ENCODE measurements at regions not wholly inside any gene's neighbourhood (a gene's known extent, or its start where the extent isn't known, plus 50 kb on each side); places are given as distances from the start of the nearest gene placed in this dataset.
"Not testable (repeated sequence)": the region's sequence is repeated elsewhere in the genome, so short reads cannot be mapped to it uniquely, and the experiment has no call there.

DNA sequence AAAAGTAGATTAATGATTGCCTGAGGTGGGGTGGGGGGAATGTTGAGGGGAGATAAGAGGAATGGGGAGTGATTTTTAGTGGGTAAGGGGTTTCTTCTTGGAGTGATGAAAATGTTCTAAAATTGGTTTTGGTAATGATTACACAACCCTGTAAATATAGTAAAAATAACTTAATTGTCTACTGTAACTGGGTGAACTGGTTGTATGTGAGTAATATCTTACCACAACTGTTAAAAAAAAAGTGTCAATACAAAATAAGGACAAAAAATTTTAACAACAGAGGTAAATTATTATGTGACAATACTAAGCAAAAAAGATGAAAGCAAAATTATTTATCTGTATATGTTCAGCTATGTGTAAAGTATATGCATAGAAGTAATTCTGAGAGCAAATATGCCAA lies 86.3 kb upstream of the RASSF8 start:
- no peak for DNase-seq (ENCODE audit: low read depth)

DNA sequence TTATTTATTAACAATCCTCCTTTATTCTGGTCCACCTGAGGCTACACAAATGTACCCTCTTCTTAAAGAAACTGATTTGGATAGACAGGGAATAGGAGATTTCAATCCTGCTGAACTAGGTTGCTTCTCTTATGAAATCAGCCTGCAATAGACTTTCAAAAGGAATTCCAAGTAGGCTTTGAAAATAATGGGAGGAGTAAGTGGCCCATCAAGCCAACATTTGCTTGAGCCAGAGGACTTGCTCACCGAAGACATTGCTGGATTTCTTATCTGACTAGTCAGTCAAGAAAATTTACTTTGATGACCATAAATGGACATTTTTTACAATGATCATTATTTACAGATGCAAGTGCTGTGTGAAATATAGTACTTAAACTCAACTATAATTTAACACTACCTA lies 82.8 kb upstream of the RASSF8 start:
- peak; percentile 0 for DNase-seq (ENCODE audit: low read depth)

DNA sequence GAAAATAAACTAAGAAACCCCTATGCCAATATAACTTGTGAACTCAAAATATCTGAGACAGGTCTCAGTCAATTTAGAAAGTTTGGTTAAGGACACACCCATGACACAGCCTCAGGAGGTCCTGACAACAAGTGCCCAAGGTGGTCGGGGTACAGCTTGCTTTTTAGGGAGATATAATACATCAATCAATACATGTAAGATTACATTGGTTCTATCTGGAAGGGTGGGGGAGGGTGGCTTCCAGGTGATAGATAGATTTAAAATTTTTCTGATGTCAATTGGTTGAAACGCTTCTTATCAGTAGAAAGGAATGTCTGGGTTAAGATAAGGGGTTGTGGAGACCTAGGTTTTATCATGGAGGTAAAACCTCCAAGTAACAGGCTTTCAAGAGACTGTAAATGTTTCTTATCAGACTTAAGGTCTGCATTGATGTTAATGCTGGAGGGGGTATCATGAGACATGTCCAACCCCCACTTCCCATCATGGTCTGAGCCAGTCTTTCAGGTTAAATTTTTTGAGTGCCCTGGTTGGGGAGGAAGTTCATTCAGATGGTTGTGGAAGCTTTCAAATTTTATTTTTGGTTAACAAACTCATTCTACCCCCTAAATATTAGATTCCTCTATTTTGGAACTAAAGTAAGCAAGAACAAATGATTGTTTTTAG lies 82.0 kb upstream of the RASSF8 start:
- DNase-seq (ENCODE audit: low read depth), result no peak

DNA sequence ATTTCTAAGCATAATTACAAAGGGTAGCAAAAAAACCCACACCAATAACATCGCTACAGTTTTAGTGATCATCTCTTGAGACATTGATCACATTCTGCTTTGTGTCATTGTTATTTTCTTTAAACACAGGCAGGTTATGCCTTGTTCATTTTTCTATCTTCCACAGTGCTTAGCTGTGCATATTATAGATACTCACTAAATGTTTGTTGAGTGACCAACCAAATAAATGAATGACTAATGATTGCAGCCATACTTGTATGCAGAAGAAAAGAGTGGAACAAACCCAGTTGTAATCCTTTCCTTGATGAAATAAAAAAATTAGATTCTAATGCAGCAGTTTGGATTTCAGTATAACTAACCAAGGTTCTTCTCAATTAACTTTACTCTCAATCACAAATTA lies 81.0 kb upstream of the RASSF8 start:
- DNase-seq (ENCODE audit: low read depth), result no peak

DNA sequence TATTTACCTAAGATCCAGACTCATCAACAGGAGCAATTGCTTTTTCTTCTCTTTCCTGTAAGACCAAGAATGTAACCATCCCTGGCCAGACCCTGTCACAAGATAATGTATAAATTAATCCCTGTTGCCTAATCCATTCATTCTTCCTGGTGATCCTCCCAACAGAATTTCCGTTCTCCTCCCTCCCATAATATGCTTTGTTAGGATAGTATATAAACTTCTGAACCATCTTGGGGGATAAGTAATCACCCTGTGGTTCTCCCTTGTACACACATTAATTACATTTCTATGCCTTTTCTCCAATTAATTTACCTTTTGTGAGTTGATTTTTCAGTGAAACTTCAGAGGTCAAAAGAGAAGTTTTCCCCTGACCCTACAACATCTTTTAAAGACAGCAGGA lies 76.2 kb upstream of the RASSF8 start:
- no peak for DNase-seq (ENCODE audit: low read depth)

DNA sequence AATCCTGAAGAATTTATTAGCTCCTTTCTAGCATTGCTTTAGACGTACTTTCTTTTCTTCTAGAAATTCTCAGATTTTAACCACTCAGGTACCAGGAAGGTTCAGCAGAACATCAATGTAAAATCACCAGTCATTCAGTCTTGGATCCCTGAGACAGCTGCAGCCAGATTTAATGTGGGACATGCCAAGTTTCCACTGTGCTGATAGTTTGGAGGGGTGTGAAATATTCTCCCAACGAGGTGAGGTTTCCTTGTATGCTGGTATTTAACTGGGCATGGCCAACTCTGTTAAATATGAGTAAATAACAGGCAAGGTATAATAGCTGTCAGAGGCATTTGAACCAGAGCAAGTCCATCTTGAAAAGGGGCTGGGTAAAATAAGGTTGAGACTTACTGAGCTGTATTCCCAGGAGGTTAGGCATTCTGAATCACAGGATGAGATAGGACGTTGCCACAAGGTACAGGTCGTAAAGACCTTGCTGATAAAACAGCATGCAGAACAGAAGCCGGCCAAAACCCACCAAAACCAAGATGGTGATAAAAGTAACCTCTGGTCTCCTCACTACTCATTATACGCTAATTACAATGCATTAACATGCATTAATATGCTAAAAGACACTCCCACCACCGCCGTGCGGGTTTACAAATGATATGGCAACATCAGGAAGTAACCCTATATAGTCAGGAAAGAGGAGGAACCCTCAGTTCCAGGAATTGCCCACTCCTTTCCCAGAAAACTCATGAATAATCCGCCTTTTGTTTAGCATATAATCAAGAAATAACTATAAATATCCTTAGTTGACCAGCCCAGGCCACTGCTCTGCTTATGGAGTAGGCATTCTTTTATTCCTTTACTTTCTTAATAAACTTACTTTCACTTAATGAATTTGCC lies 75.2 kb upstream of the RASSF8 start:
- DNase-seq (ENCODE audit: low read depth), result no peak

DNA sequence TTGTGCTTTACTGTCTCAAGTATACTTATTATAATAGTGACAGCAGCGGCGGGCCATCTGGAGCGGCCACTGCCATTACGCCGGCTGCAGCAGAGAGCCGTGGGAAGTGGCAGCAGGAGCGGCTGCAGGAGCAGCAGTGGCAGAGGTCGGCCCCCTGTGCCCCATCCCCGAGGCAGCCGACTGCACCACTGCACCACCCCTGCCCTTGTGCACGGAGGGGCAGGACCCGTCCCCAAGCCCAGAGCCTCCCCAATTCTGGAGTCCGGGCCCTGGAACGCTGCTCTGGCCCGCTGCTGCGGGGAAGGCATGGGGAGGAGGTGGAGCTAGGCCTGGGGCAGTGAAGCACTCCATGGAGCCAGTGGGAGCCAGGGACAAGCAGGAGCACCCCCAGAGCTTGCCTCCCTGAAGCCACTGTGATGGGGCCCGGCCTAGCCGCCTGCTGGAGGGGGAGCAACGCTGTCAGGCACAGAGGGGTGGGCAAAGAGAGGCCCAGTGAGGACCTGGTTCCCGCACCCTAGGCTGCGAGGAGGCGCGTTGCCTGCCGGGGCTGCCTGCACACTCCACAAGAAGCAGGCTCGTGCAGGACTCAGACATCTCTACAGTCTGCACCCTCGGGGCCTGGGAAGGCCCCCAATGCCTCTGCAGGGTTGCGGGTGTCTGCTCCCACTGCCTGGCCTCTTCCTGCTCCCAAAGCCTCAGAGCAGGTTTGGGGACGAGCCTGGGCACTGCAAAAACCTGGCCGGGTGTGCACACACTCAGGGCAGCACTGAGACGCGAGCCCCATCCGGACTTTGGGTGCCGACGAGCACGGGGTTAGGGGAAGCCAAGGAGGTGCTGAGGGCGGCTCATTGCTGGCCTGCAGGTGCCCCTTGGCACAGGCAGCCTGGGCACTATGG lies 74.2 kb upstream of the RASSF8 start:
- DNase-seq (ENCODE audit: low read depth), result no peak

DNA sequence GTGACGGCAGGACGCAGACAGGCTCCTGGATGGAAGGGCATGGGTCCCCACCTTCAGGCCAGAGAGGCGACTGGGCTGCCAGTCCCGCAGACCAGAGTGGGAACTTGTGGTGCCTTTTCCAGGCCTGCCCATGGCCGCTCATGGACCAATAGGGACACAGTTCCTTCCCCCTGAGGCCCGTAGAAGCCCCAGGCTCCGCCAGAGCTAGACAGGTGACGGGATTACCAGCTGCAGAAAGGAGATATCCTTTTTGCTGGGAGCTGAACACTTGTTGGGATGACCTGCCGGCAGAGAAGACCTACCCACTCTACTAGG lies 73.6 kb upstream of the RASSF8 start:
- no peak for DNase-seq (ENCODE audit: low read depth)

DNA sequence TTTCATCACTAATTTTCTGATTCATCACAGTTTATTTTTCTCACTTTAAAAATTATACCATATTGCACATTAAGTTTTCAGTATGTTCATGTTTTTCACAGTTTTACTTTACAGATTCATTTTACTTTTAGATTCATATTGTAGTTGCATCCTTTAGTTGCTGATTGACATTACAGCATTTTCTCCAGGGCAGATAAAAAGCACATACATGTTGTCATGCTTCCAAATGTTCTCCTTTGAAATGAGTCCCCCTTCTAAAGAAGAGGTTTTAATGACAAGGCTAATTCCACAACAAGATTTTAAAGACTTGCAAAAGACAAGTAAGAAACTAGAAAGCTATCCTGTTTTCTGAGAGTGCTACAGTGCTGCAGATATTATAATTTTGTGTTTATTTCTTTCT lies 72.1 kb upstream of the RASSF8 start:
- DNase-seq (ENCODE audit: low read depth), result no peak

DNA sequence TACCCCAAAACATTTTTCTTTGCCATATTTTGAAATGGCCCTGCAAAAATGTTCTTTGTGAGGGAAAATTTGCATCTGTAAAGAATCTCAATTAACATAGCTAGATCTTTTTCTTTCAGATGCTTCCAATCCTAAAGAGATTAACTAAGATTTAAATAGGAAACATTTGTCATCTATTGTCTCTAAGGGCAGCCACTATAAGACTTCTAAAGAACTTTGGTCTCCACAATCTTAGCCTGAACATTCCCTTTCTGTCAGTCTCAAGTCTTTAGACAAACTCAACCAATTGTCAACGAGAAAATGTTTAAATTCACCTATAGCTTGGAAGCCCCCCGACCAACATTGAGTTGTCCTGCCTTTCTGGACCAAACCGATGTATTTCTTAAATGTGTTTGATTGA lies 71.1 kb upstream of the RASSF8 start:
- DNase-seq (ENCODE audit: low read depth), result no peak

DNA sequence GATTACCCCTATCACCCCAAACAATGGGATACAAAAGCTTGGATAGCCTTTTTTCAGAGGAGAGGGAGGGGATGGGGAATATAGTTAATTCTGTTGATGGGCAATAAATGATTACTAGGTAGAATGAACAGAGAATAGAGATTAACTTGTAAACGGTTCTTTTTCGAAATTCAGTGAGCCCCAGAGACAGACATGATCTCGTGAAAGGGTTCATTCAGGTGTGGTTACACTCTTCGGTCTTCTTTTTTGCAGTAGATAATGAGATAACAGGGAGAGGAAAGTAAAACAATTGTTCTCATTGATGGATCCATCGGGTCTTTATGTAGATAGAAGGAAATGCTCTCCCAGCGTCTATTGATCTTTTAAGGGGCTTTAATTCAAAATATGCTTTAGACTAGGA lies 69.3 kb upstream of the RASSF8 start:
- DNase-seq (ENCODE audit: low read depth), result no peak

DNA sequence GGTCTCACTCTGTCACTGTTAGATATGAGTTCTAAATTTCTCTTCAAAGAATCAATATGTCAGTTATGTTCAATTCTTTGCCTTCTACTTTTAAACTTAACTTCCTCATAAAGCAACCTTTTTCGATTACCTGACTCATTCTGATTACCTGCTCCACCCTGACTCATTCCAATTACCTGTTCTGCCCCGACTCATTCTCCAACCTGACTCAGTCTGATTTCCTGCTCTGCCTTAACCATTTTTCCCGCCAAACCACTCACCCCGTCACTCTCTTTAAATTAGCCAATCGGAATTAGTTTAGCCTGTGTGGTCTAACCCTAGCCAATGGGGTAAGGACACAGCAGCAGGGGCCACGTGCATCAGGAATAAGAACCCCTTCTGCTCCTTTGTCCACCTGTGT lies 67.4 kb upstream of the RASSF8 start:
- DNase-seq (ENCODE audit: low read depth), result not testable (repeated sequence)

DNA sequence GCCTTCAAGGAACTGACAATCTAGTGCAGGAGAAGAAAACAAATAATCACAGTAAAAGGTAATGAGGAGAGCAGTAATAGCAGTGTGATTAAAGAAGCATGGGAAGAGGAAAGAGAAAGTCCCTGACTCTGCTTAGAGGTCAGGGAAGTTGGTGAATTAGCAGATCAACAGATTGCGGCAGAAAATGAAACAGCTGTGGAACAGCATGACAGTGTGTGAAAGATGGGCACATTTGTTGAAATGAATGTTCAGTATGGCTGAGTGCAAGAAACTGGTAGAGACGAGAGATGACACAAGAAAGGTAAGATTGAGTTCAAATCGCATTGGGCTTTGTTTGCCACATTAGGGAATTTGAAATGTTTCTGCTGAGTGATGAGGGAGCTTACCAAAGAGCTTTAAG lies 63.7 kb upstream of the RASSF8 start:
- no peak for DNase-seq (ENCODE audit: low read depth)

DNA sequence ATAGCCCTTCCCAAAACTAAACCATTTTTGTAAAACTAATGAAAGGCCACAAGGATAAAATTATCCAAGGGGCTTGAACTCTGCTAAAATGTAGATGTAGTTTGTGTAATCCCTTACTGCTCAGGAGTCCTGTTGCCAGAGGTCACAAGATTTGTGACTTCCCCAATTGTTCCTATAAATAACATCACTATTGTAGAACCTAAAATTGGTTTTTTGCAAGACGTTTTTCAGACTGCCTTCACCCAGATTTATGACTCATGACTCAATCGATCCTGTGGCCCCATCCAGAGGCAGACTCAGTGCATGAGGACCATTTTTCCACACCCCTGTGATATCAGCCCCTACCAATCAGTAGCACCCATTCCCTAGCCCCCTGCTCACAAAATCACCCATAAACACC lies 61.5 kb upstream of the RASSF8 start:
- no peak for DNase-seq (ENCODE audit: low read depth)

DNA sequence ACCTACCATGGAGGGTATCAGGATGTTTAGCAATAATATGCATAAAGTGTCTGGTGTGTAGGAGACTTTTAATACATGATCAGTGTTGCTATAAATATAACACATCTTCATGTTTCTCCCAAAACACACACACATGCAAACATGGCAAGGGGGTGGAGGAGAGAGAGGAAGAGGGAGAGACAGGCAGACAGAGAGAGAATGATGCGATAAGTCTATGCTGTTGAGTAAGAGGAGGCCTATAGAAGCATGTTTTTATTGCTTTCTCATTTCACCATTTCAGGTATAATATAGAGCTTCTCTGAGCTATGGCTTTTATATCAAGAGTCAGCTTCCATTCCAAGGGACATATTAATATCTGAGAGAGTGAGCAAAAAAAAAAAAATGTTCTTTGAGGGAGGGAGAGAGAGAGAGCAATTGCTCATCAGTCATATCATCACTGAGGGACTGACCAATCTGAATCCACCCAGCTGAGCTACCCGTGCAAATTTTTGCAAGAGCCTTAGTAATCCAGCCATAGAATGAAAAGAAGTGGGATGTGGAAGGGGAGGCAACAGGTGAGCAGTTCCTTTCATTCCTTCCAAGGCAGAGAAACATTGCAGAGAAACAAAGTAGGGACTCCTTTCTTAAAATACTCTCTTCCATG lies 54.8 kb upstream of the RASSF8 start:
- no peak for DNase-seq (ENCODE audit: low read depth)

DNA sequence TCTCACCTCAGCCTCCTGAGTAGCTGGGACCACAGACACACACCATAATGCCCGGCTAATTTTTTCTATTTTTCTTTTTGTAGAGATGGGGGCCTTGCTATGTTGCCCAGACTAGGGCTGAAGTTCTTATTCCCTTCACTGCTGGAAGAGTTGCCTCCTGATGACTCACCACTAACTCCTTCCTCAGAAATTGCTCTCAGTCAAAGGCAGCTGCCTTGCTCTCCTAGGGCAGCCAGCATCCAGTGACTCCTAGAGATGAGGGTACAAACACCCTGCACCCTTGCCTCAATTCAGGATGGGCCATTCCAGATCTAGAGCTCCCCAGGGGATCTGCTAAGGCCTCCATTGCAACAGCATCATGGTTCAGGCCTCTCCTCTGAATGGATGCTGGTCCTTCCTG lies 54.0 kb upstream of the RASSF8 start:
- no peak for DNase-seq (ENCODE audit: low read depth)

DNA sequence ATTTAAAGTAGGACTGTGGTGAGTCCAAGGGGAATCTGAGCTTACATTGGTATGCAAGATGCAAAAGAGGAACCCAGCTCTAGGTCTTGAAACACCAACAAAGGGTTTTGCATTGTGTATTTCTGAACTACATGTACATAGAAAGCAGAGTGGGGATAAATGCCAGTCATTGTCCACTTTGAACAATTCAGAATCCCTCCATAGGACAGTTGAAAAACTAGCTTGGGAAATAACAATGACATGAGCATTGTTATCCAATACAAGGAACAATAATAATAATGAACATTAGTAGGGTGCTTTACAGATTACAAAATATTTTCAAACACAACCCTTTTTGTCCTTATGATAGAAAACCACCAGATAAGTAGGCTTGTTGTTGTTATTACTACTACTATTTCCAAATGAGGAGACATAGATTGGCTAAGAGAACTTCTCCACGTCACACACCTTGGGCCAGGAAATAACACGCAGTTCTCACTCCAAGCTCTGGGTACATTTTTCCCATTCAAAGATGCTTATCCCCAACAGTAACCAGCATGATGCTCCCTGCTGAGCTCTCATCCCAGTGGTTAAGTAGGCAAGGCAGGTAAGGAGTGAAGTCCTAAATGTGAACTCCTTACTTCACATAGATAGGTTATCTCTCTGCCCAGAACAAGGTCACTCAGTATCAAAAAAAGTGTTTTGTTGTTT lies 51.7 kb upstream of the RASSF8 start:
- DNase-seq (ENCODE audit: low read depth), result no peak

Data from fibroblast of the conjunctiva (primary cell).